ENCODE measurements at regions not wholly inside any gene's neighbourhood (a gene's known extent, or its start where the extent isn't known, plus 50 kb on each side); places are given as distances from the start of the nearest gene placed in this dataset.

GRCh38 chr1:216908126-216908525 is 184.9 kb upstream of the ESRRG start:
- no peak for DNase-seq

- DNase-seq: no peak
Observed at GRCh38 chr1:216907100-216907499, 183.9 kb upstream of the ESRRG start.

DNA sequence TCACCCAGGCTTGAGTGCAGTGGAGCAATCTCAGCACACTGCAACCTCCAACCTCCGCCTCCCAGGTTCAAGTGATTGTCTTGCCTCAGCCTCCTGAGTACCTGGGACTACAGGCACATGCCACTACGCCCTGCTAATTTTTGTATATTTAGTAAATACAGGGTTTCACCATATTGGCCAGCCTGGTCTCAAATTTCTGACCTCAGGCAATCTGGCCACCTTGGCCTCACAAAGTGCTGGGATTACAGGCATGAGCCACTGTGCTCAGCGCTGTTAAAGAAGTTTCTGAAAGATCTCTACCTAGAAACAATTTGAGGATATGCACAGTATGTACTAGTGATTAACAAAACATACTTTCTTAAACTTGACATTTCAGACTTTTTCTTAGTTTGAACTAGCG is 182.6 kb upstream of the ESRRG start:
- no peak for DNase-seq

- no peak for DNase-seq
Observed at GRCh38 chr1:216905137-216905536, 181.9 kb upstream of the ESRRG start.

DNA sequence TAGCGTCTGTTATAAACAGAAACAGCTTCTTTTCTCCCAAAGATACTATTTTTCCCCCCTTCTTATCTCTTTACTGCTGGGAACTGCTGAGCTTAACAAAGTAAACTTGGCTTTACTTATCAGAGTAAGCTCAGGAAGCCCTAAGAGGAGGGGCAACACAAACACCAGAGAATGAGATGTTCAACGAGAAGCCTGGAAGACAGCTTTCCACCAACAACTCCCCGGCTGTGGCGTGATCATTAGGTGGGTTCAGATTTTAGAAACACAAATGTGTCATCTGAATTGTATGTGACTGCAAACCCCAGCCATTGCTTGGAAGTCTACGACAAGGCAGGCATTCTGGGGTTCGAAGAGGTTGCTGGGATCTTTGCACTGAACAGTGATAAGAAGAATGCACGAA is 181.2 kb upstream of the ESRRG start:
- DNase-seq: no peak

DNA sequence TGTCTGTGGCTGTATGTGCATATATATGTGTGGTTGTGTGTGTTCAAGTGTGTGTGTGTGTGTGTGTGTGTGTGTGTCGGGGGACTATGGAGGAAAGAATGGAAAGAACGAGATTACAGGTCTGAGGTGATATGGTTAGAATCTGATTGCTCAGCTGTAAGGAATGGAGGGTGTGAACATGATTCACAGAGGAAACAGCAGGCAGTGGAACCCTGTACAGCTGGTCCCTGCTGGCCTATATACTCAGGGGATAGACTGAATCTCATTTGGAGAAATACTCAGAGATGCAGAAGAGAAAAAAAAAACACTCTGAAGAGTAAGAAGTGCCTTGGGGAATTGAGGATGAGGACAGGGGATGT is 180.1 kb upstream of the ESRRG start:
- no peak for DNase-seq

GRCh38 chr1:216902669-216903381 is 179.6 kb upstream of the ESRRG start:
- no peak for DNase-seq

DNA sequence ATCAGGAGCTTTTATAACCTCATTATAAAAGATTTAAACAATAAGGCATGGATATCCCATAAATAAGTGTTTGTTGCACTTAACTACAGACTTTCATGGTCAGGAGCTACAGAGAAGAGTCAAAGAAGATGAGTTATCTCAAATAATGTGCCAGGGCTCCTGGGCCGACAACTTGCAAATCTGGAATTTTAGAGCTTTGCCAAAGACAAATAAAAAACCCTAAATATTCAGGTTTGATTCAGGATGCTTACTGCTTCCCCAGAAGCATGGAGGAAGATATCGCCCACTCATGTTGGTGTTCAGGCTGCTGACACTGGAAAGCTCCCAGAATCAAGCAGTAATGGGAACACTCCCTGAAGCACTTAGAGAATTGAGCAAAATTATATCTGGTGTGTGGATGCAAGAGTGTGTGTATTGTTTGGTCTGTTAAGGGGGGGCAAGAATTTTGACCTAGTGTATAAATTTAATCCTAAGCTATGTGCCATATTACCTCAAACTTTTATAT is 176.9 kb upstream of the ESRRG start:
- no peak for DNase-seq

- DNase-seq: no peak
Observed at GRCh38 chr1:216898801-216899200, 175.6 kb upstream of the ESRRG start.

DNA sequence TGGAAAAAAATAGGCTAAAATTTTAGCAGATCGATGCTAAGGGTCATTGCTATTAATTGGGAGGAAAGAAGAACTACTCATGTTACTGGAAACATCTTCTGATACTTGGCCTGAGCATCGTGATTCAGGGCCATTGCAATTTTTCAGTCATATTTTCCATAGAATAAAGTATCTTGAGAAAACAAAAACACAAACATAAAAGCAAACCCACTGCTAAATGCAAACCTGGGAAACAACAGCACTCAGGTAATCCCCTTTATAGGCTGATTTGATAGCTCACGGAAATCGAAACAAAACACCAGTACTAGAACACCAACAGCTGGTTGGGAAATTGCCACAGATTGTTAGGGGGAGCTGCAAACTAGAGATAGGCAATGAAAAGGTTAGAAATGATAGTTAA is 172.9 kb upstream of the ESRRG start:
- no peak for DNase-seq

GRCh38 chr1:216894494-216894893 is 171.3 kb upstream of the ESRRG start:
- DNase-seq: no peak

- DNase-seq: no peak
Observed at GRCh38 chr1:216892581-216893160, 169.4 kb upstream of the ESRRG start.

DNA sequence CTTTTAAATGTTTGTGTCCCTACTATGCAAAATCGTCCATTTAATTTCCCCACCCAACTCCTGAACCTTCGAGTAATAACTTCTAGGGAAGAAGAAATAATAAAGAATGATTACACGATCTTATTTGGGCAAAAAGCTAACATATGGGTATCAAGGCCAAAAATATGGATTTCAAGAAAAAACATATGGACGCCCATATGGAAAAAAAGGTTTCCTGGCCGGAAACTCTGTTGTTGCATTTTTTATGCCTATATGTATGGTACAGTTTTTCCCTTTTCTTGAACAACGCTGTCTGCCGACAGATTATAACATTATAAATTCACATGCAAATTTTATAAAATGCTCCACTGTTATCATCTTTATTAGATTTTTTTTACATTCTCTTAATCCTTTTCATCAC is 167.6 kb upstream of the ESRRG start:
- DNase-seq: no peak

DNA sequence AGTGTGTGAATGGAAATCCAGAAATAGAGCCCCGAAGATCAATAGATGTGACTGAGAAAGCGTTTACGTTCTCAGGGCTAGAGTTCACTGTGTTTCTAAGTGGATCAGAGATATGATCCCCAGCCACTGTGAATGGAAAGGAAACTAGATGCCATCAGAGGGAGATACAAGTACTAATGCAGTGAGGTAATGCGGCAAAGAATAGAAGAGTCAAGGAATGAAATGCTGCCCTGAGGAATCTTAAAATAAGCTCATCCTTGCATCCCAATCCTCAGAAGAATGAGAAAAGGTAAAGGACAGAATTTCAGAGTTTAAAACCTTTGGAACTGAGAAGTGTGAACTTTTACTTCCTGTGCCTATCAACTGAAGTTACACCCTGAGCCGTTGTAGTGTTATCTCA is 165.5 kb upstream of the ESRRG start:
- DNase-seq: no peak

DNA sequence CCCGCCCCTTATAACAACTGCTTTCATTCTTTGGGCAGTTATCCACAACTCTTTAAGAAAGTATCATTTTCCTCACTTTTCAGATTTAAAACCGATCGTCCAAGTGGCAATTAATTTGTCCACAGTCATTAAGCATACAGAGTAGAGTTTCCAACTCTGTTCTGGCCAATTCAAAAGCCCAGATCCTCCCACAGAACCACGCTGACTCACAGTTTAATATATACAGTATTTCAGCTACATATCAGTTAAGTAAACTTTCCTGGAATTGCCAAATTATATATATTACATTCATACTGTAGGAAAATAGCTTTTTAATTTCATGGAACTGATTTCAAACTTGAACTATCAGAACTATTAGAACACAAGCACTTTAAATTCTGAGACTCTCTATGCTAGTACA is 163.8 kb upstream of the ESRRG start:
- no peak for DNase-seq

DNA sequence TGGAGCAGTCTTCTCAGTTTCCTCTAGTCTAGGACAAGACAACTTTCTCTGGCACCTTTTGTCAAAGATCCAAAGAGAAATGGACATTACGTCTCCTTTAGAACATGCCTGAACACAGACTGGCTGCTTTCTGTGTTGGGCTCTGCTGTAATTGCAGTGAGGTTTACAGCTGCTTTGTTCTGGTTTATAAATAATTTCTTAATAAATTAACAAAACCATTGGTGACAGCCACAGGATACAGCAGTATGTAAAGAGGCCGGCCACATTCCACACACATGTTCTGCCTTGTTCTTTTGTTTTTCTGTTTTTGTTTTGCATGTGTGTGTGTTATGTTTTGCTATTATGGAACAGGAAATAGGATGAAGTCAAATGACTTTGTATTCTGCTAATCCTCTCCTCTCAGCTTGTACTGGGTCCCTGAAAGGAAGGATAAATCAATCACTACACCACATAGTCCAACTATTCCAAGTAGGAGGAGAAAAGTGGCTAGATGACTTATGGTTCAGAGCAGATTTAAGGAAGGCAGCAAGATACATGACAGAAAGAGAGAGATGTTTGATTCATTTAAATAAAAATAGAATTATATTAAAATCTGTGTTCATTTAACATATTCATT is 161.5 kb upstream of the ESRRG start:
- DNase-seq: no peak

GRCh38 chr1:216883518-216883917 is 160.3 kb upstream of the ESRRG start:
- no peak for DNase-seq

DNA sequence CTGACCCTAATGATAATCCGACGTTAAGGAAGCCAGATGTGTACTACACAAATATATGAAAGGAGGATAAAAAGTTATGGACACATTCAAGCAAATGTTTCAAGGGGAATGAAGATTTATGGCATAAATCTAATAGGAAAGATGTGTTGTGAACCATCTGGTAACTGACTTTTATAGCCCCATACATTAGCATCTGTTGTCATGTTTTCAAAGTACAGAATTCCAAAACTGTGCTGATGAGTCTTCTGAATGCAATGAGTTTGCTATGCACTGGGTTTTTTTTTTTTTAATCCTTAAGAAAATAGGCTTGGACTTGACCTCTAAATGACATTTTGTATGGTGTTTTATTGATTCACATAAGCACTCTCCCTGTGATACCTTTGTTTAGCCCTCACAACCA is 158.5 kb upstream of the ESRRG start:
- no peak for DNase-seq

GRCh38 chr1:216866714-216867113 is 143.5 kb upstream of the ESRRG start:
- DNase-seq: no peak

- no peak for DNase-seq
Observed at GRCh38 chr1:216855810-216856209, 132.6 kb upstream of the ESRRG start.

DNA sequence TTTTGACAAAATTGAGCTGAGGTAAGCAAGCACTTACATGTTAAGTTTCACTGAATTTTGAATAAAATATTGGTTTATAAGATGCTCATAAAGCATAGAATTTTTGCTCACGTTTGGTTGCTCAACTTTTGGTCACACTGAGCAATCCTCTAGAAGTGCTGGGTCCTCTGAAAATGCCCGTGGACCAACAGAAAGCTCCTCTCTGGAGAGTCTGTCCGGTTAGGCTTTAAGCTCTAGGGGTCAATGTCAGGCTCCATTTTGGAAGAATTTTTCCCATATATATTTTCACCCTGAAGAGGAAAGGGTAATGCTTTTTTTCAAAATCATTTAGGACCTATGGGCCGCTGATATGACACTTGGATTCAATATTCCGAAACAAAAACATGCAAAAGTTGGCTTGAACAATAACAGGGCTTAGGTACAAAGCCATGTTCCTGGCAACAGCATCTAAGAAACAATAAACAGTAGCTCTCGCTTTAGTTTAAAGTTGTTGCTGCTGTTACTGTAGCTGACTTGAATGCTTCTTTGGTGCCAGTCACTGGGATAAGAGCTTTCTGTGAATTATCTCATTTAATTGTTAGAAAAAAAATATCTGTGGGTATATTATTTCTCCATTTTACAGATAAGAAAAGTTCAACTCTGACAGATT is 131.7 kb upstream of the ESRRG start:
- no peak for DNase-seq

DNA sequence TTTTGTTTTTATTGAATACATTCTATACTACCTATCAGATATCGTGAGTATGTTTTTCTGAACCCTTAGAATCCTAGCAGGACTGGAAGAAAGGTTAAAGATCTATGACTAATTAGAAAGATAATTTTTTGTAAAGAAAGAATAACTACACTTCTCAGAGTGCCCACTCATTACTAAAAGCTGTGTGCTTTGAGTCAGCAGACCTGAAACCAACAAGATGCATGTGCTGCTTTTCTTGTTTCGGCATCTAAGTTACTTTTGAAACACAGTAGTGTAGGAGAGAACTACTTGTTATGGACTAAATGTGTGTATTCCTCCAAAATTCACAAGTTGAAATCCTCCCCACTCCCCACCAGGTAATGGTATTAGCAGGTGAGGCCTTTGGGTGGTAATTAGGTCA is 127.8 kb upstream of the ESRRG start:
- DNase-seq: no peak

GRCh38 chr1:216849146-216849545 is 125.9 kb upstream of the ESRRG start:
- no peak for DNase-seq

- no peak for DNase-seq
Observed at GRCh38 chr1:216847397-216848036, 124.3 kb upstream of the ESRRG start.
